SK-N-SH treated with all-trans-retinoic acid at 6 μM for 48 hours (cell line): ENCODE measurements at regions not wholly inside any gene's neighbourhood (a gene's known extent, or its start where the extent isn't known, plus 50 kb on each side); places are given as distances from the start of the nearest gene placed in this dataset.

Experiments used
- ATAC-seq: fragments of 200-7000 bp; cut with Tn5 transposase; 3 replicates; pipeline ENCODE4 v1.9.1; 2020; ENCODE audit warnings: mild to moderate bottlenecking, moderate library complexity
- BACH2 ChIP-seq: fragments of 250-450 bp; sonication (Bioruptor Pico); IDR thresholded peaks from 2 replicates; pipeline ENCODE4 v1.9.0; 2021; ENCODE audit warnings: mild to moderate bottlenecking, borderline replicate concordance
- CSDC2 ChIP-seq: fragments of 250-450 bp; sonication (Bioruptor Pico); IDR thresholded peaks from 2 replicates; pipeline ENCODE4 v1.5.0; 2020; ENCODE audit warnings: mild to moderate bottlenecking, moderate library complexity
- ESRRG ChIP-seq: fragments of 250-450 bp; sonication (Bioruptor Pico); IDR thresholded peaks from 2 replicates; pipeline ENCODE4 v1.6.1; 2021; ENCODE audit warnings: mild to moderate bottlenecking
- GLIS3 ChIP-seq: fragments of 250-450 bp; sonication (Bioruptor Pico); IDR thresholded peaks from 2 replicates; pipeline ENCODE4 v1.5.0; 2020; ENCODE audit warnings: mild to moderate bottlenecking, moderate library complexity
- ISL1 ChIP-seq: fragments of 250-450 bp; sonication (Bioruptor Pico); IDR thresholded peaks from 2 replicates; pipeline ENCODE4 v2.1.2; 2022; ENCODE audit warnings: mild to moderate bottlenecking, moderate library complexity
- OSR1 ChIP-seq: fragments of 250-450 bp; sonication (Bioruptor Pico); IDR thresholded peaks from 2 replicates; pipeline ENCODE4 v1.8.0; 2022; ENCODE audit warnings: moderate library complexity, mild to moderate bottlenecking, inconsistent platforms
- PPARA ChIP-seq: fragments of 250-450 bp; sonication (Bioruptor Pico); IDR thresholded peaks from 2 replicates; pipeline ENCODE4 v1.5.0; 2020; ENCODE audit warnings: mild to moderate bottlenecking, borderline replicate concordance
- RARB ChIP-seq: fragments of 250-450 bp; sonication (Bioruptor Pico); IDR thresholded peaks from 2 replicates; pipeline ENCODE4 v1.8.0; 2021; ENCODE audit warnings: mild to moderate bottlenecking, moderate library complexity
- SNAI2 ChIP-seq: fragments of 250-450 bp; sonication (Bioruptor Pico); IDR thresholded peaks from 2 replicates; pipeline ENCODE4 v1.5.0; 2020; ENCODE audit warnings: mild to moderate bottlenecking, moderate library complexity
- TCF4 ChIP-seq: fragments of 250-450 bp; sonication (Bioruptor Pico); IDR thresholded peaks from 2 replicates; pipeline ENCODE4 v1.8.0; 2021; ENCODE audit warnings: mild to moderate bottlenecking, moderate library complexity, borderline replicate concordance
- TOX ChIP-seq: fragments of 250-450 bp; sonication (Bioruptor Pico); IDR thresholded peaks from 2 replicates; pipeline ENCODE4 v1.8.0; 2021; ENCODE audit warnings: mild to moderate bottlenecking, moderate library complexity, borderline replicate concordance
- ZC3H10 ChIP-seq: fragments of 250-450 bp; sonication (Bioruptor Pico); IDR thresholded peaks from 2 replicates; pipeline ENCODE4 v1.5.1; 2021; ENCODE audit warnings: mild to moderate bottlenecking, moderate library complexity
- ZFP3 ChIP-seq: fragments of 250-450 bp; sonication (Bioruptor Pico); IDR thresholded peaks from 2 replicates; pipeline ENCODE4 v1.5.0; 2020; ENCODE audit warnings: mild to moderate bottlenecking, moderate library complexity
- ZFP30 ChIP-seq: fragments of 450-650 bp; formaldehyde crosslinking; IDR thresholded peaks from 2 replicates; pipeline ENCODE4 v1.5.0; 2022; ENCODE audit warnings: mild to moderate bottlenecking, moderate library complexity
- ZNF565 ChIP-seq: fragments of 450-650 bp; formaldehyde crosslinking; conservative IDR thresholded peaks from 2 replicates; pipeline ENCODE4 v1.5.0; 2020; ENCODE audit warnings: low read depth, mild to moderate bottlenecking, moderate library complexity
- ZNF8 ChIP-seq: fragments of 450-650 bp; formaldehyde crosslinking; IDR thresholded peaks from 2 replicates; pipeline ENCODE4 v1.5.0; 2020; ENCODE audit warnings: mild to moderate bottlenecking, moderate library complexity
- TF ChIP-seq, protein P1 (sequence below): fragments of 250-450 bp; sonication (Bioruptor Pico); IDR thresholded peaks from 2 replicates; pipeline ENCODE4 v1.5.1; 2021; ENCODE audit warnings: mild to moderate bottlenecking, moderate library complexity
- TF ChIP-seq, protein P2 (sequence below): fragments of 250-450 bp; sonication (Bioruptor Pico); IDR thresholded peaks from 2 replicates; pipeline ENCODE4 v1.8.0; 2021; ENCODE audit warnings: low read depth, mild to moderate bottlenecking, moderate library complexity, borderline replicate concordance
- TF ChIP-seq, protein P3 (sequence below): fragments of 250-450 bp; sonication (Bioruptor Pico); IDR thresholded peaks from 2 replicates; pipeline ENCODE4 v1.5.1; 2020; ENCODE audit warnings: low read depth, mild to moderate bottlenecking, moderate library complexity
- TF ChIP-seq, protein P4 (sequence below): fragments of 250-450 bp; sonication (Bioruptor Pico); IDR thresholded peaks from 2 replicates; pipeline ENCODE4 v1.5.0; 2020; ENCODE audit warnings: mild to moderate bottlenecking, moderate library complexity

DNA sequence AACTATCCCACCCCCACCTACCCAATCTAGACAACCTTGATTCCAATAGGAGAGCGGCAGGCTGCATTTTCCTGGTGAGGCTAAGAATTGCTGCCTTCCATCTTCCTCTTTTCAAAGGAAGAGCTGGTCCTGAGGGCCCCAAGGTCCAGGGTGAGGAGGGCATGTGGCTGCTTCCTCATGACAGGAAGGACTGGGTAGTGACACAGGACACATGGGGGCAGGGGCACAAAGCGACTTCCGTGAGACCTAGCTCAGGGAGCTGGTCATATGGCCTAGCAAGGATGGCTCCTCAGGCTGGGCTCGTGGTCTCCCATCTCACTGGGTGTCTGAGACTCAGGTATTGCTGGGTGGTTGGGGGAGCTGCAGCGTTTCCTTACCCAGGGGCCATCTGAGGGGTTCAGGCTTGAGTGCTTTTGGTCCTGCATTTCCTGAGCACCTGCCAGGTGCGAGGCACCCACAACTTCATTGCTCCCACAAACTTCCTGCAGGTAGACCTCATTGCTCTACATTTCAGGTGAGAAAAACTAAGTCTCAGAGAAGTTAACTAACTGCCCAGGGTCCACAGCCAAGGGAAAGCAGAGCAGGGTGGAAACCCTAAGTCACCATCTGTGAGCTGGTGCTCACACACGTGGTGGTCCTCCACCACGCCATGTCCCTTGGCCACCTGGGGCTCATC is 160.0 kb upstream of the TLE3 start:
- no peak for ATAC-seq

DNA sequence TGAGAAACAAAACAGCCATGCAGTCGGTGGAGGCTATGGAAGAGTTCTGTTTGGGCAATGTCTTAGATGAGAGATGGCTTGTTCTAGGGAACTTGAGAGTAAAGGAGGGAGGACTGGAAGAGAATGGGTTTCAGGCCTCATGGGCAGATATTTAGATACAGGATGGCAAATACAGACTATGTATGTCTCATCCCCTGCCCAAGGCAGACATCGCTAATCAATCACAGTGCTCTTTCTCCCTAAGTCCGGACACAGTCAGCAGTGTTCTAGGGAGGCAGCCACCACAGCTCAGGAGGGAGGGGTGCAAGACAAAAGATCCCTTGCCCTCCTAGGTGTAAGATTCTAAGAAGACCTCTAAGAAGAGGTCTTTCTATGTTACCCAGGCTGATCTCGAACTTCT is 159.3 kb upstream of the TLE3 start:
- ATAC-seq: no peak
- TF ChIP-seq, protein P1, sequence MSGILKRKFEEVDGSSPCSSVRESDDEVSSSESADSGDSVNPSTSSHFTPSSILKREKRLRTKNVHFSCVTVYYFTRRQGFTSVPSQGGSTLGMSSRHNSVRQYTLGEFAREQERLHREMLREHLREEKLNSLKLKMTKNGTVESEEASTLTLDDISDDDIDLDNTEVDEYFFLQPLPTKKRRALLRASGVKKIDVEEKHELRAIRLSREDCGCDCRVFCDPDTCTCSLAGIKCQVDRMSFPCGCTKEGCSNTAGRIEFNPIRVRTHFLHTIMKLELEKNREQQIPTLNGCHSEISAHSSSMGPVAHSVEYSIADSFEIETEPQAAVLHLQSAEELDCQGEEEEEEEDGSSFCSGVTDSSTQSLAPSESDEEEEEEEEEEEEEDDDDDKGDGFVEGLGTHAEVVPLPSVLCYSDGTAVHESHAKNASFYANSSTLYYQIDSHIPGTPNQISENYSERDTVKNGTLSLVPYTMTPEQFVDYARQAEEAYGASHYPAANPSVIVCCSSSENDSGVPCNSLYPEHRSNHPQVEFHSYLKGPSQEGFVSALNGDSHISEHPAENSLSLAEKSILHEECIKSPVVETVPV (CRISPR knock-in tag): no peak
- TF ChIP-seq, protein P2, sequence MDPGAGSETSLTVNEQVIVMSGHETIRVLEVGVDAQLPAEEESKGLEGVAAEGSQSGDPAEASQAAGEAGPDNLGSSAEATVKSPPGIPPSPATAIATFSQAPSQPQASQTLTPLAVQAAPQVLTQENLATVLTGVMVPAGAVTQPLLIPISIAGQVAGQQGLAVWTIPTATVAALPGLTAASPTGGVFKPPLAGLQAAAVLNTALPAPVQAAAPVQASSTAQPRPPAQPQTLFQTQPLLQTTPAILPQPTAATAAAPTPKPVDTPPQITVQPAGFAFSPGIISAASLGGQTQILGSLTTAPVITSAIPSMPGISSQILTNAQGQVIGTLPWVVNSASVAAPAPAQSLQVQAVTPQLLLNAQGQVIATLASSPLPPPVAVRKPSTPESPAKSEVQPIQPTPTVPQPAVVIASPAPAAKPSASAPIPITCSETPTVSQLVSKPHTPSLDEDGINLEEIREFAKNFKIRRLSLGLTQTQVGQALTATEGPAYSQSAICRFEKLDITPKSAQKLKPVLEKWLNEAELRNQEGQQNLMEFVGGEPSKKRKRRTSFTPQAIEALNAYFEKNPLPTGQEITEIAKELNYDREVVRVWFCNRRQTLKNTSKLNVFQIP (CRISPR knock-in tag): no peak
- TF ChIP-seq BACH2 (no peak), TOX (CRISPR knock-in tag) (no peak), ISL1 (CRISPR knock-in tag) (no peak), SNAI2 (CRISPR knock-in tag) (no peak), PPARA (CRISPR knock-in tag) (no peak), ZNF565 (CRISPR knock-in tag) (no peak), ZC3H10 (CRISPR knock-in tag) (no peak), CSDC2 (no peak), TCF4 (CRISPR knock-in tag) (no peak), OSR1 (no peak), GLIS3 (CRISPR knock-in tag) (no peak), ZFP3 (no peak)
- TF ChIP-seq, protein P3, sequence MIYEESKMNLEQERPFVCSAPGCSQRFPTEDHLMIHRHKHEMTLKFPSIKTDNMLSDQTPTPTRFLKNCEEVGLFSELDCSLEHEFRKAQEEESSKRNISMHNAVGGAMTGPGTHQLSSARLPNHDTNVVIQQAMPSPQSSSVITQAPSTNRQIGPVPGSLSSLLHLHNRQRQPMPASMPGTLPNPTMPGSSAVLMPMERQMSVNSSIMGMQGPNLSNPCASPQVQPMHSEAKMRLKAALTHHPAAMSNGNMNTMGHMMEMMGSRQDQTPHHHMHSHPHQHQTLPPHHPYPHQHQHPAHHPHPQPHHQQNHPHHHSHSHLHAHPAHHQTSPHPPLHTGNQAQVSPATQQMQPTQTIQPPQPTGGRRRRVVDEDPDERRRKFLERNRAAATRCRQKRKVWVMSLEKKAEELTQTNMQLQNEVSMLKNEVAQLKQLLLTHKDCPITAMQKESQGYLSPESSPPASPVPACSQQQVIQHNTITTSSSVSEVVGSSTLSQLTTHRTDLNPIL (CRISPR knock-in tag): no peak
- TF ChIP-seq, protein P4, sequence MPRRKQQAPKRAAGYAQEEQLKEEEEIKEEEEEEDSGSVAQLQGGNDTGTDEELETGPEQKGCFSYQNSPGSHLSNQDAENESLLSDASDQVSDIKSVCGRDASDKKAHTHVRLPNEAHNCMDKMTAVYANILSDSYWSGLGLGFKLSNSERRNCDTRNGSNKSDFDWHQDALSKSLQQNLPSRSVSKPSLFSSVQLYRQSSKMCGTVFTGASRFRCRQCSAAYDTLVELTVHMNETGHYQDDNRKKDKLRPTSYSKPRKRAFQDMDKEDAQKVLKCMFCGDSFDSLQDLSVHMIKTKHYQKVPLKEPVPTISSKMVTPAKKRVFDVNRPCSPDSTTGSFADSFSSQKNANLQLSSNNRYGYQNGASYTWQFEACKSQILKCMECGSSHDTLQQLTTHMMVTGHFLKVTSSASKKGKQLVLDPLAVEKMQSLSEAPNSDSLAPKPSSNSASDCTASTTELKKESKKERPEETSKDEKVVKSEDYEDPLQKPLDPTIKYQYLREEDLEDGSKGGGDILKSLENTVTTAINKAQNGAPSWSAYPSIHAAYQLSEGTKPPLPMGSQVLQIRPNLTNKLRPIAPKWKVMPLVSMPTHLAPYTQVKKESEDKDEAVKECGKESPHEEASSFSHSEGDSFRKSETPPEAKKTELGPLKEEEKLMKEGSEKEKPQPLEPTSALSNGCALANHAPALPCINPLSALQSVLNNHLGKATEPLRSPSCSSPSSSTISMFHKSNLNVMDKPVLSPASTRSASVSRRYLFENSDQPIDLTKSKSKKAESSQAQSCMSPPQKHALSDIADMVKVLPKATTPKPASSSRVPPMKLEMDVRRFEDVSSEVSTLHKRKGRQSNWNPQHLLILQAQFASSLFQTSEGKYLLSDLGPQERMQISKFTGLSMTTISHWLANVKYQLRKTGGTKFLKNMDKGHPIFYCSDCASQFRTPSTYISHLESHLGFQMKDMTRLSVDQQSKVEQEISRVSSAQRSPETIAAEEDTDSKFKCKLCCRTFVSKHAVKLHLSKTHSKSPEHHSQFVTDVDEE (CRISPR knock-in tag): no peak

More for the DNA sequence above, 160.0 kb upstream of the TLE3 start:
- TF ChIP-seq, protein P4 (CRISPR knock-in tag): no peak
- TF ChIP-seq TOX (CRISPR knock-in tag): no peak
- no peak for TF ChIP-seq SNAI2 (CRISPR knock-in tag)
- no peak for TF ChIP-seq GLIS3 (CRISPR knock-in tag)

DNA sequence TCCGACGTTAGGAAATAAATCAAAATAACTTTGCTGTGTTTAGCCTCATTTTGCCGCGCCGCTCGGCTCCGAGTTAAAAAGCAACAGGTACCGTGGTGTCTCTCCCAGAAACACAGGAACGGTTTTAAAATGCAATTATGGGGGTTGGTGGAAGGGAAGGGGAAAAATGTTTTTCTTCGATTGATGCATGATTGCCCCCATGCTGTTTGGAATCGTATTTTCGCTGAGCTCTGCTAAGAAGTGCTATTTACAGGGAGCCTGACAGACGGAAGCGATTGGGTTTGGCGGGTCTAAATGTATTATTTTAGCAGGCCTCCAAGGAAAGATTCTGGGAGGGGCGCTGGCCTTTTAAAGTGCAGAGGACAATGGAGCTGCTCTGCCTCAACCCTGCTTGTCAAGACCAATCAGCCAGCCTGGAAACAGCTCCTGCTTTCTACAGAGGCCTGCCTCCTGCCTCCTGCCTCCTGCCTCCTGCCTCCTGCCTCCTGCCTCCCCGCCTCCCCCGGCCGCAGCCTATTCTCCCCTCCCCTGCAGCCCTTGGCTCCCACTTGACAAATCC is 156.7 kb upstream of the TLE3 start:
- ATAC-seq: no peak
- TF ChIP-seq ZNF565 (CRISPR knock-in tag): no peak
- TF ChIP-seq GLIS3 (CRISPR knock-in tag): no peak
- no peak for TF ChIP-seq BACH2
- no peak for TF ChIP-seq ISL1 (CRISPR knock-in tag)
- no peak for TF ChIP-seq ZC3H10 (CRISPR knock-in tag)
- TF ChIP-seq, protein P3 (CRISPR knock-in tag): no peak
- no peak for TF ChIP-seq OSR1
- TF ChIP-seq RARB (CRISPR knock-in tag): no peak
- TF ChIP-seq ZFP3: no peak
- TF ChIP-seq ZNF8 (CRISPR knock-in tag): no peak
- no peak for TF ChIP-seq ZFP30 (CRISPR knock-in tag)
- TF ChIP-seq, protein P1 (CRISPR knock-in tag): no peak
- TF ChIP-seq ESRRG (CRISPR knock-in tag): no peak
